ENCODE measurements at regions not wholly inside any gene's neighbourhood (a gene's known extent, or its start where the extent isn't known, plus 50 kb on each side); places are given as distances from the start of the nearest gene placed in this dataset.

- ATAC-seq (no peak), DNase-seq (no peak)
- Mint-ChIP-seq H3K36me3 (no peaks in the 10 kb centered on the region), H3K27me3 (no peaks in the 10 kb centered on the region), H3K27ac (no peak overlapping the region), H3K4me1 (no peaks in the 10 kb centered on the region), H3K4me3 (no peak overlapping the region), H3K9me3 (peaks cover 0 to 8% (median 2%) of the 10 kb centered on the region in 9 donors)
- POLR2A ChIA-PET: no interaction called here
These were observed 434.4 kb upstream of the FAM47C start for GRCh38 chrX:36573720-36574119.

GRCh38 chrX:36575670-36576069, 432.5 kb upstream of the FAM47C start:
- DNase-seq: no peak
- Mint-ChIP-seq H3K36me3 (no peaks in the 10 kb centered on the region), H3K4me1 (no peaks in the 10 kb centered on the region), H3K4me3 (no peak overlapping the region), H3K9me3 (peaks cover 0 to 7% (median 0%) of the 10 kb centered on the region in 9 donors), H3K27me3 (no peaks in the 10 kb centered on the region), H3K27ac (no peak overlapping the region)
- no peak for ATAC-seq
- POLR2A ChIA-PET: no interaction called here

- Mint-ChIP-seq H3K27ac (no peak overlapping the region), H3K27me3 (no peaks in the 10 kb centered on the region), H3K4me3 (no peak overlapping the region), H3K4me1 (no peaks in the 10 kb centered on the region), H3K36me3 (no peaks in the 10 kb centered on the region), H3K9me3 (peaks cover 0 to 7% (median 0%) of the 10 kb centered on the region in 9 donors)
- no peak for DNase-seq
- ATAC-seq: no peak
- POLR2A ChIA-PET: no interaction called here
These were observed 431.2 kb upstream of the FAM47C start for GRCh38 chrX:36577006-36577405.

- Mint-ChIP-seq H3K36me3 (no peaks in the 10 kb centered on the region), H3K27me3 (no peaks in the 10 kb centered on the region), H3K4me3 (no peak overlapping the region), H3K9me3 (peaks cover 0 to 7% (median 0%) of the 10 kb centered on the region in 9 donors), H3K4me1 (no peaks in the 10 kb centered on the region), H3K27ac (no peak overlapping the region)
- POLR2A ChIA-PET: no interaction called here
- no peak for DNase-seq
- ATAC-seq: no peak
These were observed 427.1 kb upstream of the FAM47C start for GRCh38 chrX:36581030-36581429.

GRCh38 chrX:36583674-36584073, 424.5 kb upstream of the FAM47C start:
- DNase-seq (no peak), ATAC-seq (no peak)
- Mint-ChIP-seq H3K36me3 (no peaks in the 10 kb centered on the region), H3K27ac (no peak overlapping the region), H3K9me3 (peaks cover 0 to 2% (median 0%) of the 10 kb centered on the region in 9 donors), H3K27me3 (no peaks in the 10 kb centered on the region), H3K4me3 (no peak overlapping the region), H3K4me1 (no peaks in the 10 kb centered on the region)
- POLR2A ChIA-PET: no interaction called here

GRCh38 chrX:36609616-36610585, 398.3 kb upstream of the FAM47C start:
- POLR2A ChIA-PET: no interaction called here

GRCh38 chrX:36626898-36627297, 381.3 kb upstream of the FAM47C start:
- no peak for DNase-seq
- H3K36me3 Mint-ChIP-seq: no peaks in the 10 kb centered on the region
- no peak for ATAC-seq
- no peak overlapping the region for H3K4me3 Mint-ChIP-seq
- H3K9me3 Mint-ChIP-seq: peaks cover 0 to 13% (median 0%) of the 10 kb centered on the region in 9 donors
- H3K4me1 Mint-ChIP-seq: no peaks in the 10 kb centered on the region
- no peaks in the 10 kb centered on the region for H3K27me3 Mint-ChIP-seq
- H3K27ac Mint-ChIP-seq: no peak overlapping the region
- POLR2A ChIA-PET: no interaction called here

More at GRCh38 chrX:36609616-36610585, 398.3 kb upstream of the FAM47C start:
- Mint-ChIP-seq H3K4me3 (no peak overlapping the region), H3K27me3 (no peaks in the 10 kb centered on the region), H3K9me3 (peaks cover 0 to 6% (median 0%) of the 10 kb centered on the region in 9 donors), H3K36me3 (no peaks in the 10 kb centered on the region), H3K4me1 (no peaks in the 10 kb centered on the region), H3K27ac (no peak overlapping the region)
- no peak for ATAC-seq
- DNase-seq: no peak

GRCh38 chrX:36640232-36640631, 367.9 kb upstream of the FAM47C start:
- no peak for ATAC-seq
- Mint-ChIP-seq H3K4me3 (no peak overlapping the region), H3K4me1 (no peaks in the 10 kb centered on the region), H3K27me3 (no peaks in the 10 kb centered on the region), H3K36me3 (no peaks in the 10 kb centered on the region), H3K27ac (no peak overlapping the region), H3K9me3 (peaks cover 0 to 3% (median 0%) of the 10 kb centered on the region in 9 donors)
- DNase-seq: no peak
- POLR2A ChIA-PET: no interaction called here

- no peak for DNase-seq
These were observed 366.1 kb upstream of the FAM47C start for GRCh38 chrX:36642052-36642451.

GRCh38 chrX:36650622-36651021, 357.5 kb upstream of the FAM47C start:
- no peak for ATAC-seq
- POLR2A ChIA-PET: no interaction called here
- Mint-ChIP-seq H3K27me3 (no peaks in the 10 kb centered on the region), H3K4me1 (no peaks in the 10 kb centered on the region), H3K36me3 (no peaks in the 10 kb centered on the region), H3K9me3 (peaks cover 0 to 10% (median 0%) of the 10 kb centered on the region in 9 donors), H3K4me3 (no peak overlapping the region), H3K27ac (no peak overlapping the region)
- no peak for DNase-seq

More at GRCh38 chrX:36642052-36642451, 366.1 kb upstream of the FAM47C start:
- POLR2A ChIA-PET: no interaction called here
- no peaks in the 10 kb centered on the region for H3K4me1 Mint-ChIP-seq
- H3K4me3 Mint-ChIP-seq: no peak overlapping the region
- ATAC-seq: no peak
- H3K27me3 Mint-ChIP-seq: no peaks in the 10 kb centered on the region
- no peaks in the 10 kb centered on the region for H3K36me3 Mint-ChIP-seq
- H3K27ac Mint-ChIP-seq: no peak overlapping the region
- H3K9me3 Mint-ChIP-seq: peaks cover 0 to 10% (median 0%) of the 10 kb centered on the region in 9 donors

GRCh38 chrX:36683507-36683906, 324.7 kb upstream of the FAM47C start:
- Mint-ChIP-seq H3K27ac (no peak overlapping the region), H3K36me3 (no peaks in the 10 kb centered on the region), H3K9me3 (no peaks in the 10 kb centered on the region), H3K4me1 (no peaks in the 10 kb centered on the region), H3K4me3 (no peak overlapping the region), H3K27me3 (no peaks in the 10 kb centered on the region)
- no peak for ATAC-seq
- POLR2A ChIA-PET: no interaction called here
- DNase-seq: no peak

- POLR2A ChIA-PET: no interaction called here
- ATAC-seq (no peak), DNase-seq (no peak)
- Mint-ChIP-seq H3K36me3 (no peaks in the 10 kb centered on the region), H3K9me3 (no peaks in the 10 kb centered on the region), H3K4me1 (no peaks in the 10 kb centered on the region), H3K27ac (no peak overlapping the region), H3K4me3 (no peak overlapping the region), H3K27me3 (no peaks in the 10 kb centered on the region)
These were observed 324.1 kb upstream of the FAM47C start for GRCh38 chrX:36684053-36684452.

- Mint-ChIP-seq H3K27ac (no peak overlapping the region), H3K4me1 (no peaks in the 10 kb centered on the region), H3K4me3 (no peak overlapping the region), H3K9me3 (peaks cover 0 to 7% (median 0%) of the 10 kb centered on the region in 9 donors), H3K36me3 (no peaks in the 10 kb centered on the region), H3K27me3 (peaks cover 0 to 7% (median 0%) of the 10 kb centered on the region in 5 donors)
- DNase-seq (no peak), ATAC-seq (no peak)
- POLR2A ChIA-PET: no interaction called here
These were observed 286.2 kb upstream of the FAM47C start for GRCh38 chrX:36721990-36722389.

GRCh38 chrX:36753602-36754001, 254.6 kb upstream of the FAM47C start:
- ATAC-seq: no peak
- no peak for DNase-seq
- H3K4me3 Mint-ChIP-seq: no peak overlapping the region
- H3K9me3 Mint-ChIP-seq: peaks cover 0 to 2% (median 0%) of the 10 kb centered on the region in 9 donors
- no peaks in the 10 kb centered on the region for H3K4me1 Mint-ChIP-seq
- H3K27me3 Mint-ChIP-seq: no peaks in the 10 kb centered on the region
- POLR2A ChIA-PET: no interaction called here
- no peak overlapping the region for H3K27ac Mint-ChIP-seq
- H3K36me3 Mint-ChIP-seq: no peaks in the 10 kb centered on the region
